HG02884 (cell line): ENCODE measurements at regions not wholly inside any gene's neighbourhood (a gene's known extent, or its start where the extent isn't known, plus 50 kb on each side); places are given as distances from the start of the nearest gene placed in this dataset.
"Not testable (repeated sequence)": the region's sequence is repeated elsewhere in the genome, so short reads cannot be mapped to it uniquely, and the experiment has no call there.

Source experiments
- ATAC-seq: cut with Tn5 transposase; IDR thresholded peaks from one replicate; pipeline ENCODE4 v1.9.1; 2021; ENCODE audit warnings: mild to moderate bottlenecking, moderate library complexity; ENCODE audit not compliant: unreplicated experiment

- not testable (repeated sequence) for ATAC-seq
Observed at GRCh38 chr7:69116196-69116595, 482.1 kb upstream of the AUTS2 start.

- ATAC-seq: no peak
Observed at GRCh38 chr7:69122953-69123352, 475.3 kb upstream of the AUTS2 start.

- ATAC-seq: no peak
Observed at GRCh38 chr7:69126896-69127479, 471.3 kb upstream of the AUTS2 start.

GRCh38 chr7:69129524-69129923, 468.8 kb upstream of the AUTS2 start:
- no peak for ATAC-seq

- no peak for ATAC-seq
Observed at GRCh38 chr7:69129951-69130350, 468.3 kb upstream of the AUTS2 start.

GRCh38 chr7:69130396-69130795, 467.9 kb upstream of the AUTS2 start:
- no peak for ATAC-seq

- ATAC-seq: no peak
Observed at GRCh38 chr7:69134316-69134715, 464.0 kb upstream of the AUTS2 start.

- ATAC-seq: no peak
Observed at GRCh38 chr7:69147631-69148030, 450.6 kb upstream of the AUTS2 start.

- ATAC-seq: no peak
Observed at GRCh38 chr7:69149804-69150782, 448.2 kb upstream of the AUTS2 start.

- no peak for ATAC-seq
Observed at GRCh38 chr7:69162326-69162725, 435.9 kb upstream of the AUTS2 start.

- no peak for ATAC-seq
Observed at GRCh38 chr7:69162931-69163670, 435.2 kb upstream of the AUTS2 start.

- ATAC-seq: no peak
Observed at GRCh38 chr7:69166979-69167516, 431.2 kb upstream of the AUTS2 start.

- no peak for ATAC-seq
Observed at GRCh38 chr7:69169386-69169785, 428.9 kb upstream of the AUTS2 start.

GRCh38 chr7:69172357-69173077, 425.8 kb upstream of the AUTS2 start:
- no peak for ATAC-seq

- no peak for ATAC-seq
Observed at GRCh38 chr7:69173341-69173740, 424.9 kb upstream of the AUTS2 start.

- ATAC-seq: no peak
Observed at GRCh38 chr7:69173846-69174245, 424.4 kb upstream of the AUTS2 start.

- no peak for ATAC-seq
Observed at GRCh38 chr7:69176841-69177240, 421.4 kb upstream of the AUTS2 start.

GRCh38 chr7:69177461-69177861, 420.8 kb upstream of the AUTS2 start:
- no peak for ATAC-seq

GRCh38 chr7:69177941-69178494, 420.3 kb upstream of the AUTS2 start:
- ATAC-seq: no peak

GRCh38 chr7:69180662-69181061, 417.6 kb upstream of the AUTS2 start:
- ATAC-seq: no peak
